HUES48 (cell line): ENCODE measurements at regions not wholly inside any gene's neighbourhood (a gene's known extent, or its start where the extent isn't known, plus 50 kb on each side); places are given as distances from the start of the nearest gene placed in this dataset.

ENCODE experiments used
- H3K27ac ChIP-seq: one replicate; pipeline ENCODE4 v1.7.0; 2013; ENCODE audit warnings: low read depth, low read length, inconsistent platforms
- H3K27me3 ChIP-seq: 2 replicates; pipeline ENCODE4 v1.6.1; 2013; ENCODE audit warnings: mild to moderate bottlenecking, low read length; ENCODE audit not compliant: control insufficient read depth, insufficient read depth
- H3K36me3 ChIP-seq: 2 replicates; pipeline ENCODE4 v1.6.1; 2013; ENCODE audit warnings: low read length; ENCODE audit not compliant: control insufficient read depth, insufficient read depth
- H3K4me1 ChIP-seq: 2 replicates; pipeline ENCODE4 v1.6.1; 2013; ENCODE audit warnings: mild to moderate bottlenecking, low read length; ENCODE audit not compliant: control insufficient read depth, insufficient read depth
- H3K4me3 ChIP-seq: 2 replicates; pipeline ENCODE4 v1.5.1; 2013; ENCODE audit warnings: mild to moderate bottlenecking, low read depth, low read length
- H3K9ac ChIP-seq: 2 replicates; pipeline ENCODE4 v1.6.1; 2013; ENCODE audit warnings: mild to moderate bottlenecking, low read depth, low read length, moderate library complexity
- H3K9me3 ChIP-seq: 2 replicates; pipeline ENCODE4 v1.6.1; 2013; ENCODE audit warnings: low read length; ENCODE audit not compliant: control insufficient read depth, insufficient read depth

GRCh38 chr16:13394488-13394887 lies 493.1 kb downstream of the SHISA9 start:
- Histone ChIP-seq H3K9me3 (no peaks in the 10 kb centered on the region), H3K36me3 (no peaks in the 10 kb centered on the region), H3K4me1 (no peaks in the 10 kb centered on the region), H3K27ac (no peak overlapping the region), H3K4me3 (no peak overlapping the region), H3K9ac (no peak overlapping the region), H3K27me3 (no peaks in the 10 kb centered on the region)

DNA sequence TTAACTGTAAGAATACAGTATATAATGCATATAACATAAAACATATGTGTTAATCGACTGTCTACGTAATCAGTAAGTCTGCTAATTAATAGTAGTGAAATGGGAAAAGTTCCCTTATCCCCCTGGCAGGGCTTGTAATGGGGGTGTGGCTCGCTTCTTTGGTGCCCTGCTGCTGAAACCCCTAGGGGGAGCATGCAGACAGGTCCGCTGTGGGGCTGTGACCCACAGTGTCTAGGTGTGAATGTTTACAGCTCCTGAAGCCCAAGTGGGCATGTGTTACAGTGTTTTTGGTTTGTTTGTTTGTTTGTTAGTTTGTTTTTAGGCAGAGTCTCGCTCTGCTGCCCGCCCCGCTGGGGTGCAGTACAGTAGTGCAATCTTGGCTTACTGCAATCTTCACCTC lies 495.7 kb downstream of the SHISA9 start:
- Histone ChIP-seq H3K27me3 (no peaks in the 10 kb centered on the region), H3K4me1 (no peaks in the 10 kb centered on the region), H3K27ac (no peak overlapping the region), H3K36me3 (no peaks in the 10 kb centered on the region), H3K4me3 (no peak overlapping the region), H3K9ac (no peak overlapping the region), H3K9me3 (no peaks in the 10 kb centered on the region)

- H3K9ac ChIP-seq = no peak overlapping the region
- H3K27me3 ChIP-seq = no peaks in the 10 kb centered on the region
- H3K9me3 ChIP-seq = no peaks in the 10 kb centered on the region
- H3K4me1 ChIP-seq = no peaks in the 10 kb centered on the region
- H3K36me3 ChIP-seq = no peaks in the 10 kb centered on the region
- no peak overlapping the region for H3K27ac ChIP-seq
- H3K4me3 ChIP-seq = no peak overlapping the region
These were observed 500.2 kb downstream of the SHISA9 start for GRCh38 chr16:13401641-13402040.

GRCh38 chr16:13402601-13403000 lies 501.2 kb downstream of the SHISA9 start:
- H3K9ac ChIP-seq = no peak overlapping the region
- no peaks in the 10 kb centered on the region for H3K4me1 ChIP-seq
- no peaks in the 10 kb centered on the region for H3K36me3 ChIP-seq
- no peak overlapping the region for H3K4me3 ChIP-seq
- H3K27ac ChIP-seq = no peak overlapping the region
- H3K27me3 ChIP-seq = no peaks in the 10 kb centered on the region
- H3K9me3 ChIP-seq = no peaks in the 10 kb centered on the region

DNA sequence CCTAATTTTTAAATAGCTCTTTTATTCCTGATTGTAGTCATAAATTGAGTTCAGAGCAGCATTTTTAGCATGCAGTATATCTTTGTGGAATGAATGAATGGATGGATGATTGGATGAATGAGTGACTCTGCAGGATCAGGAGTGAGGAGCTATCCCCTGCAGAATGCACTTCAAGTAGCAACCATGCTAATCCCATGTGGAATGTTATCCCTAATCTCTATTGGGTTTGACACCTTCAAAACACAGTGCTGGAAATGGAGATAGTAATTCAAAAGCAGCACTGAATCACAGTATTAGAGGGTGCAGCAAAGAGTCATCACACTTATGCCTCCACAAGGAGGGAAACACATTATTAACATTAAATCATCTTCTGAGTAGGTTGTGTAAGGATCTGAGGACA lies 501.9 kb downstream of the SHISA9 start:
- H3K9me3 ChIP-seq = no peaks in the 10 kb centered on the region
- no peaks in the 10 kb centered on the region for H3K4me1 ChIP-seq
- no peaks in the 10 kb centered on the region for H3K27me3 ChIP-seq
- H3K4me3 ChIP-seq = no peak overlapping the region
- no peak overlapping the region for H3K27ac ChIP-seq
- no peaks in the 10 kb centered on the region for H3K36me3 ChIP-seq
- no peak overlapping the region for H3K9ac ChIP-seq

- no peak overlapping the region for H3K4me3 ChIP-seq
- H3K27me3 ChIP-seq = no peaks in the 10 kb centered on the region
- no peaks in the 10 kb centered on the region for H3K4me1 ChIP-seq
- no peak overlapping the region for H3K27ac ChIP-seq
- no peaks in the 10 kb centered on the region for H3K9me3 ChIP-seq
- no peak overlapping the region for H3K9ac ChIP-seq
- H3K36me3 ChIP-seq = no peaks in the 10 kb centered on the region
These were observed 505.8 kb upstream of the ERCC4 start for GRCh38 chr16:13414154-13414553.

GRCh38 chr16:13419589-13419988 lies 500.4 kb upstream of the ERCC4 start:
- no peaks in the 10 kb centered on the region for H3K9me3 ChIP-seq
- H3K27me3 ChIP-seq = no peaks in the 10 kb centered on the region
- H3K36me3 ChIP-seq = no peaks in the 10 kb centered on the region
- H3K4me3 ChIP-seq = no peak overlapping the region
- H3K4me1 ChIP-seq = no peaks in the 10 kb centered on the region
- H3K9ac ChIP-seq = no peak overlapping the region
- H3K27ac ChIP-seq = no peak overlapping the region

DNA sequence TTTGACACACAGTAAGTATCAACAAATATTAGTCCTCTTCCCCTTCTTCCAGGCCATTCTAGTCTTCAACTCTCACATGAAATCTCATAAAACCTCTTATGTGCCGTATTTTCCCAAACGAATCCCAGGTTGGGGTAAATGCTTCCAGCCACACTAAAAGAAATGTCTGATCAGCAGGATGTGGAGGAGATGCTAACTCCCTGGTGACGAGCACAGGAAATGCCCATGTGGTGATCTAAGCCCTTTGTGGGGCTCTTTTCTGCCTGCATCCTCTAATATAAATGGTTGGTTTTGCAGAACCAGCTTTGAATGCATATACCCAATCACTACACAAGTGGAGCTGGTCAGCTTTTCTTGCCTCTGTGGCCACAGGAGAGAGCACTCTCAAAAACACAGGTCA lies 498.2 kb upstream of the ERCC4 start:
- H3K27me3 ChIP-seq = no peaks in the 10 kb centered on the region
- H3K27ac ChIP-seq = no peak overlapping the region
- H3K4me3 ChIP-seq = no peak overlapping the region
- H3K9me3 ChIP-seq = no peaks in the 10 kb centered on the region; the same call in 1 of the 2 replicates
- no peak overlapping the region for H3K9ac ChIP-seq
- 0 out of 2 replicates have a peak, but pooled peaks cover 2% of the 10 kb centered on the region for H3K4me1 ChIP-seq
- no peaks in the 10 kb centered on the region for H3K36me3 ChIP-seq

DNA sequence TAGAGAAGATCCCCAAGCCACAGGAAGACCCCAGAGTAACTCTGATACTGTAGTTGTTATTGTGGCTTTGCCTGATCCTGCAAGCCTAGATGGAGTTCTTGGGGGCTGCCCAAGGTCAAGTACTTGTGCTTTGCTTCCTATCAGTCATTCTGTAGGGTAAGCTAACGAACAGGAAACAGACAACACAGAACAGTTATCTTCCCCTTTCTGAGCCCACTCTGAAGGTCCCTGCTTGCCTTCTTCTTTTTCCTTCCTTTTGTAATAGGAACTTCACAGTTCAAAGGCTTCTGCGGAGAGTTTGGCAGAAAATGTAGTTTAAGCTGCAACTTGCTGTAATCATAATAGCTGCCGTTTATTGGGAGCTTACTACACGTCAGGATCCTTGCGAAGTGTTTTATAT lies 494.1 kb upstream of the ERCC4 start:
- Histone ChIP-seq H3K36me3 (no peaks in the 10 kb centered on the region), H3K9ac (no peak overlapping the region), H3K4me3 (no peak overlapping the region), H3K27me3 (no peaks in the 10 kb centered on the region), H3K9me3 (no peaks in the 10 kb centered on the region; the same call in 1 of the 2 replicates), H3K27ac (no peak overlapping the region), H3K4me1 (0 out of 2 replicates have a peak, but pooled peaks cover 7% of the 10 kb centered on the region)

DNA sequence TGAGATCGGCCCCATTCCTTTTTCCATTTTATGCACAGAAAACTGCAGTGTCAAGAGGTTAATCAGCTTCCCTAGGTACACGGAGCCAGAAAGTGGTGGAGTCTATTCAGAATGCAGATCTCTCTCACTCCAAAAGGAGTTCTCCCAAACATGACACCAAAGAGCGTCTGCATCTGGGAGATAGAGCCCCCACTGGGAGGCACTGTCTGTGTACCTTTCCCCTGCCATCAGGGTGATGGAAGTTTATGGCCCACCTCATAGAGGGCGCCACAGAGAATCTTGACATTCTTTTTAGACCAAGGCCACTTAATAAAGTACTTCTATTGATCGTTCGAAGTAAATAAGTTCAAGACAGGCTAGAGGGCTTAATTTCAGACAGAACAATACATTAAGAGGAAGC lies 493.7 kb upstream of the ERCC4 start:
- H3K27me3 ChIP-seq = no peaks in the 10 kb centered on the region
- no peak overlapping the region for H3K9ac ChIP-seq
- H3K4me1 ChIP-seq = 0 out of 2 replicates have a peak, but pooled peaks cover 7% of the 10 kb centered on the region
- no peaks in the 10 kb centered on the region for H3K36me3 ChIP-seq
- H3K27ac ChIP-seq = no peak overlapping the region
- H3K9me3 ChIP-seq = no peaks in the 10 kb centered on the region; the same call in 1 of the 2 replicates
- no peak overlapping the region for H3K4me3 ChIP-seq

- Histone ChIP-seq H3K27me3 (no peaks in the 10 kb centered on the region), H3K36me3 (no peaks in the 10 kb centered on the region), H3K4me1 (0 out of 2 replicates have a peak, but pooled peaks cover 7% of the 10 kb centered on the region), H3K9me3 (no peaks in the 10 kb centered on the region; the same call in 1 of the 2 replicates), H3K9ac (no peak overlapping the region), H3K27ac (no peak overlapping the region), H3K4me3 (no peak overlapping the region)
These were observed 493.2 kb upstream of the ERCC4 start for GRCh38 chr16:13426736-13427135.

DNA sequence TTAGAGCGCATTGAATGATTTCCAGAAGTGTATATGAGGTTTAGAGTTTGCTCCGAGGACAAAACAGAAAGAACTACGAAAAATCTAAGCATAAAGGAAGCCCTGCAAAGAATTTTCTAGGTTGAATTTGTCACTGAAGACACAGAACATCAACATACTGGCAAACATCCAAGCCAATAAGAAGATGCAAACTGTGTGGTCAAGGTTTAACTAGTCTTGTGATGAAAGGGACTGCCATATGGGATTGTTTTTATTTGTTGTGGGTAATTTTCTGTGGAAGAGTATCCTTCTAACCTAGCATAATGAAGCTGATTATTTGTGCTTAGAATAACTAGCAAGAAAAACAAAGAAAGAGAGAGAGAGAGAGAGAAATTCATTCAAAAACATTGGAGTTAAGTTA lies 492.0 kb upstream of the ERCC4 start:
- no peak overlapping the region for H3K27ac ChIP-seq
- H3K4me1 ChIP-seq = 0 out of 2 replicates have a peak, but pooled peaks cover 7% of the 10 kb centered on the region
- no peaks in the 10 kb centered on the region for H3K27me3 ChIP-seq
- H3K4me3 ChIP-seq = no peak overlapping the region
- no peaks in the 10 kb centered on the region for H3K36me3 ChIP-seq
- H3K9me3 ChIP-seq = no peaks in the 10 kb centered on the region; the same call in 1 of the 2 replicates
- no peak overlapping the region for H3K9ac ChIP-seq
